ENCODE measurements at regions not wholly inside any gene's neighbourhood (a gene's known extent, or its start where the extent isn't known, plus 50 kb on each side); places are given as distances from the start of the nearest gene placed in this dataset.

DNA sequence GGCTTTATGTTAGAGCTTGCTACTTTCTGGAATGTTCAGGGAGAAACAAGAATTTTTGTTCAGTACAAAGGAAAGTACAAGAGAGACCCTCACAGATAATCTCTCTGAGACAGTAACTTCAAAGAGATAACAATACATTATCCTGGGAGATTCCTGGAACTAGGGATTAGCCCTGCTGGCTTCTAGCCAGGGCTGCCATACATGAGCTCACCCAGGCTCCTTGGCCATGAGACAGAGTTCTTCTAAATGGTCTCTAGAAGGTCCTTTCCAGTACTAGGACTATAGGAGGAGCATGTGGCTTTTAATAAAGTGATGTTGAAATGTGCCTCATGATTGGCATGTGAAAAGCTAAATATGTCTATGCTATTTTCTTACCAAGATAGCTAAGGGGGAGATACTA is 342.5 kb downstream of the EMP1 start:
- TF ChIP-seq, protein P1, sequence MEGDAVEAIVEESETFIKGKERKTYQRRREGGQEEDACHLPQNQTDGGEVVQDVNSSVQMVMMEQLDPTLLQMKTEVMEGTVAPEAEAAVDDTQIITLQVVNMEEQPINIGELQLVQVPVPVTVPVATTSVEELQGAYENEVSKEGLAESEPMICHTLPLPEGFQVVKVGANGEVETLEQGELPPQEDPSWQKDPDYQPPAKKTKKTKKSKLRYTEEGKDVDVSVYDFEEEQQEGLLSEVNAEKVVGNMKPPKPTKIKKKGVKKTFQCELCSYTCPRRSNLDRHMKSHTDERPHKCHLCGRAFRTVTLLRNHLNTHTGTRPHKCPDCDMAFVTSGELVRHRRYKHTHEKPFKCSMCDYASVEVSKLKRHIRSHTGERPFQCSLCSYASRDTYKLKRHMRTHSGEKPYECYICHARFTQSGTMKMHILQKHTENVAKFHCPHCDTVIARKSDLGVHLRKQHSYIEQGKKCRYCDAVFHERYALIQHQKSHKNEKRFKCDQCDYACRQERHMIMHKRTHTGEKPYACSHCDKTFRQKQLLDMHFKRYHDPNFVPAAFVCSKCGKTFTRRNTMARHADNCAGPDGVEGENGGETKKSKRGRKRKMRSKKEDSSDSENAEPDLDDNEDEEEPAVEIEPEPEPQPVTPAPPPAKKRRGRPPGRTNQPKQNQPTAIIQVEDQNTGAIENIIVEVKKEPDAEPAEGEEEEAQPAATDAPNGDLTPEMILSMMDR (IDR thresholded peaks at IDR 0.05): no peak
- no peak for TF ChIP-seq POLR2A (IDR thresholded peaks at IDR 0.05)
- no peak for TF ChIP-seq POLR2AphosphoS5 (IDR thresholded peaks at IDR 0.05)

Data from breast epithelium (tissue), 3 donors.